GM23338 (cell line): ENCODE measurements at regions not wholly inside any gene's neighbourhood (a gene's known extent, or its start where the extent isn't known, plus 50 kb on each side); places are given as distances from the start of the nearest gene placed in this dataset.

Source experiments
- EZH2 ChIP-seq: fragments of 200-600 bp; sonication (generic); IDR thresholded peaks from one replicate; pipeline ENCODE4 v1.8.0; 2017; ENCODE audit warnings: antibody characterized with exemption, mild to moderate bottlenecking, low read depth; ENCODE audit not compliant: unreplicated experiment
- JUNB ChIP-seq: IDR thresholded peaks from one replicate; pipeline ENCODE4 v1.6.1; 2016; ENCODE audit warnings: antibody characterized with exemption; ENCODE audit not compliant: unreplicated experiment
- NANOG ChIP-seq: IDR thresholded peaks from 2 replicates; pipeline ENCODE4 v1.6.1; 2016; ENCODE audit warnings: antibody characterized with exemption, borderline replicate concordance
- POLR2AphosphoS5 ChIP-seq: IDR thresholded peaks from 2 replicates; pipeline ENCODE4 v1.6.1; 2016; ENCODE audit warnings: antibody characterized with exemption, low read depth
- ZNF114 ChIP-seq: fragments of 250-450 bp; sonication (Bioruptor Pico); IDR thresholded peaks from 2 replicates; pipeline ENCODE4 v1.5.0; 2020; ENCODE audit warnings: mild to moderate bottlenecking, moderate library complexity
- TF ChIP-seq, protein P1 (sequence below), 2 experiments: fragments of 200-600 bp in 1 of 2; sonication (generic) in 1 of 2; conservative IDR thresholded peaks; 2 replicates each; pipeline versions ENCODE4 v1.5.1 to v1.6.1; 2016 to 2017; ENCODE audit warnings: antibody characterized with exemption in 2 of 2, low read depth in 2 of 2, mild to moderate bottlenecking in 2 of 2, moderate library complexity in 1 of 2
- TF ChIP-seq, protein P2 (sequence below): IDR thresholded peaks from one replicate; pipeline ENCODE4 v1.6.1; 2018; ENCODE audit warnings: antibody characterized with exemption; ENCODE audit not compliant: unreplicated experiment

DNA sequence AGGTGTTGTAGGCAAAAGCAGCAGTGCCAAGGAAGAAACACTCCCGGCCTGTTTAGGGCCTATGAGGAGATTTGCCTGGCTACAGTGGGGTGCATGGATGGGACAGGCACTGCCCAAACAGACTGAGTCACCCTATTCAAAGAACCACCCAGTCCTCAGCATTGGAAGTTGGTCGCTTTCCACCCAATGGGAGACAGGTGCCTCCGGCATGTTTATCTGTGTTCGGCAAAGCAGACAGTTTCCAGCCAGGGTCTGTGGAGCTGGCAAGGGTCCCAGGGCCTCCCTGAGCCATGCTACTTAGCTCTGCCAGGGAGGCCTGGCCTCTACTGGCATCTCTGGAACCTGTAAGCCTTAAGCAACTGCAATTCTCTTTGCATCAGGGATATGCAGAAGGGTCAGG, 165.1 kb upstream of the ATP6AP2 start:
- TF ChIP-seq, protein P1, sequence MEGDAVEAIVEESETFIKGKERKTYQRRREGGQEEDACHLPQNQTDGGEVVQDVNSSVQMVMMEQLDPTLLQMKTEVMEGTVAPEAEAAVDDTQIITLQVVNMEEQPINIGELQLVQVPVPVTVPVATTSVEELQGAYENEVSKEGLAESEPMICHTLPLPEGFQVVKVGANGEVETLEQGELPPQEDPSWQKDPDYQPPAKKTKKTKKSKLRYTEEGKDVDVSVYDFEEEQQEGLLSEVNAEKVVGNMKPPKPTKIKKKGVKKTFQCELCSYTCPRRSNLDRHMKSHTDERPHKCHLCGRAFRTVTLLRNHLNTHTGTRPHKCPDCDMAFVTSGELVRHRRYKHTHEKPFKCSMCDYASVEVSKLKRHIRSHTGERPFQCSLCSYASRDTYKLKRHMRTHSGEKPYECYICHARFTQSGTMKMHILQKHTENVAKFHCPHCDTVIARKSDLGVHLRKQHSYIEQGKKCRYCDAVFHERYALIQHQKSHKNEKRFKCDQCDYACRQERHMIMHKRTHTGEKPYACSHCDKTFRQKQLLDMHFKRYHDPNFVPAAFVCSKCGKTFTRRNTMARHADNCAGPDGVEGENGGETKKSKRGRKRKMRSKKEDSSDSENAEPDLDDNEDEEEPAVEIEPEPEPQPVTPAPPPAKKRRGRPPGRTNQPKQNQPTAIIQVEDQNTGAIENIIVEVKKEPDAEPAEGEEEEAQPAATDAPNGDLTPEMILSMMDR (conservative IDR thresholded peaks at IDR 0.05; ENCODE audit: low read depth in 2 of 2) = no peak
- TF ChIP-seq, protein P2, sequence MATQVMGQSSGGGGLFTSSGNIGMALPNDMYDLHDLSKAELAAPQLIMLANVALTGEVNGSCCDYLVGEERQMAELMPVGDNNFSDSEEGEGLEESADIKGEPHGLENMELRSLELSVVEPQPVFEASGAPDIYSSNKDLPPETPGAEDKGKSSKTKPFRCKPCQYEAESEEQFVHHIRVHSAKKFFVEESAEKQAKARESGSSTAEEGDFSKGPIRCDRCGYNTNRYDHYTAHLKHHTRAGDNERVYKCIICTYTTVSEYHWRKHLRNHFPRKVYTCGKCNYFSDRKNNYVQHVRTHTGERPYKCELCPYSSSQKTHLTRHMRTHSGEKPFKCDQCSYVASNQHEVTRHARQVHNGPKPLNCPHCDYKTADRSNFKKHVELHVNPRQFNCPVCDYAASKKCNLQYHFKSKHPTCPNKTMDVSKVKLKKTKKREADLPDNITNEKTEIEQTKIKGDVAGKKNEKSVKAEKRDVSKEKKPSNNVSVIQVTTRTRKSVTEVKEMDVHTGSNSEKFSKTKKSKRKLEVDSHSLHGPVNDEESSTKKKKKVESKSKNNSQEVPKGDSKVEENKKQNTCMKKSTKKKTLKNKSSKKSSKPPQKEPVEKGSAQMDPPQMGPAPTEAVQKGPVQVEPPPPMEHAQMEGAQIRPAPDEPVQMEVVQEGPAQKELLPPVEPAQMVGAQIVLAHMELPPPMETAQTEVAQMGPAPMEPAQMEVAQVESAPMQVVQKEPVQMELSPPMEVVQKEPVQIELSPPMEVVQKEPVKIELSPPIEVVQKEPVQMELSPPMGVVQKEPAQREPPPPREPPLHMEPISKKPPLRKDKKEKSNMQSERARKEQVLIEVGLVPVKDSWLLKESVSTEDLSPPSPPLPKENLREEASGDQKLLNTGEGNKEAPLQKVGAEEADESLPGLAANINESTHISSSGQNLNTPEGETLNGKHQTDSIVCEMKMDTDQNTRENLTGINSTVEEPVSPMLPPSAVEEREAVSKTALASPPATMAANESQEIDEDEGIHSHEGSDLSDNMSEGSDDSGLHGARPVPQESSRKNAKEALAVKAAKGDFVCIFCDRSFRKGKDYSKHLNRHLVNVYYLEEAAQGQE = no peak
- no peak for TF ChIP-seq POLR2AphosphoS5
- no peak for TF ChIP-seq EZH2
- TF ChIP-seq JUNB = no peak
- no peak for TF ChIP-seq NANOG
- no peak for TF ChIP-seq ZNF114 (CRISPR knock-in tag)
